ENCODE measurements at regions not wholly inside any gene's neighbourhood (a gene's known extent, or its start where the extent isn't known, plus 50 kb on each side); places are given as distances from the start of the nearest gene placed in this dataset.
A peak's percentile ranks its signal among the peaks of the same experiment; 100 is the strongest.

DNA sequence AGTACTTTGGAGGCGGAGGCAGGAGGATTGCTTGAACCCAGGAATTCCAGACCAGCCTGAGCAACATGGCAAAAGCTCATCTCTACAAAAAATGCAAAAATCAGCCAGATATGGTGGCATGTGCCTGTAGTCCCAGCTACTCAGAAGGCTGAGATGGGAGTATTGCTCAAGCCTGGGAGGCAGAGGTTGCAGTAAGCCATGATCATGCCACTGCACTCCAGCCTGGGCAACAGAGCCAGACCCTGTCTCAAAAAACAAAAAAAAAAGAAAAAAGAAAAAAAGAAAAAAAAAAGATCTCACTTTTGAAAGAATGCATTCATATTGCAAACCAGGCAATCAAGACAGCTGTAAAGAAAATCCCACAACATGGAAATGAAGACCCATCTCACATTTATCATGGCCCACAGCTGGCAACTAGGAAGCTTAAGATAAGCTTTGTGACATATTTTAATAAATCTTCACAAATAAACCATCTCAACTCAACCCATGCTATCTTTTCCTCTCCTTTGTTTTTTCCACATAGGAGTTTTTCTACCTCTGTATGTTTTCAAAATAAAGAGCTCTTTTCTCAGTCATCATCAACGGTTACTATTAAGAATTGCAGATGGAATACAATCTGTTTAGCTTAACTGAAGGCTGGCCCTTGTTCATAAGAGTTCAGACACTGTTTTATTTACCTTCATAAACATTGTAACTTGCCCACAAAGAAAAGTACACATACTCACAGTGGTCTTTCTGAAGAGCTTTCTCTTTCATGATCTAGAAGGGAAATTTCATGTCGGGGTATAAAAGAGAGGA lies 137.0 kb downstream of the MREG start (continued):
- TF ChIP-seq KDM1A (CRISPR knock-in tag; IDR thresholded peaks at IDR 0.05) = no peak
- TF ChIP-seq ZNF574 (CRISPR knock-in tag; IDR thresholded peaks at IDR 0.05) = no peak
- TF ChIP-seq ZSCAN31 (CRISPR knock-in tag; IDR thresholded peaks at IDR 0.05; ENCODE audit: low read depth) = no peak
- TF ChIP-seq ZNF282 (IDR thresholded peaks at IDR 0.05; ENCODE audit: partially characterized antibody) = no peak
- TF ChIP-seq ZNF766 (CRISPR knock-in tag; IDR thresholded peaks at IDR 0.05; ENCODE audit: borderline replicate concordance) = no peak
- TF ChIP-seq, protein P1, sequence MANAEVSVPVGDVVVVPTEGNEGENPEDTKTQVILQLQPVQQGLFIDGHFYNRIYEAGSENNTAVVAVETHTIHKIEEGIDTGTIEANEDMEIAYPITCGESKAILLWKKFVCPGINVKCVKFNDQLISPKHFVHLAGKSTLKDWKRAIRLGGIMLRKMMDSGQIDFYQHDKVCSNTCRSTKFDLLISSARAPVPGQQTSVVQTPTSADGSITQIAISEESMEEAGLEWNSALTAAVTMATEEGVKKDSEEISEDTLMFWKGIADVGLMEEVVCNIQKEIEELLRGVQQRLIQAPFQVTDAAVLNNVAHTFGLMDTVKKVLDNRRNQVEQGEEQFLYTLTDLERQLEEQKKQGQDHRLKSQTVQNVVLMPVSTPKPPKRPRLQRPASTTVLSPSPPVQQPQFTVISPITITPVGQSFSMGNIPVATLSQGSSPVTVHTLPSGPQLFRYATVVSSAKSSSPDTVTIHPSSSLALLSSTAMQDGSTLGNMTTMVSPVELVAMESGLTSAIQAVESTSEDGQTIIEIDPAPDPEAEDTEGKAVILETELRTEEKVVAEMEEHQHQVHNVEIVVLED (CRISPR knock-in tag; IDR thresholded peaks at IDR 0.05; ENCODE audit: borderline replicate concordance) = no peak
- peak; percentile 40; the same call in 1 of the 2 replicates for TF ChIP-seq ATF1 (CRISPR knock-in tag; IDR thresholded peaks at IDR 0.05)
- no peak for TF ChIP-seq KLF9 (CRISPR knock-in tag; IDR thresholded peaks at IDR 0.05; ENCODE audit: low read depth)
- no peak for TF ChIP-seq ZSCAN25 (CRISPR knock-in tag; IDR thresholded peaks at IDR 0.05)
- TF ChIP-seq MAFK (conservative IDR thresholded peaks at IDR 0.05 in 1 of 2, IDR thresholded peaks at IDR 0.05 in 1 of 2; ENCODE audit: low read length in 2 of 2) = no peak
- TF ChIP-seq SIN3A (IDR thresholded peaks at IDR 0.05; ENCODE audit: borderline replicate concordance, low read depth, low read length) = no peak
- no peak for TF ChIP-seq ZNF674 (CRISPR knock-in tag; IDR thresholded peaks at IDR 0.05; ENCODE audit: low read depth)
- no peak for TF ChIP-seq TOPORS (CRISPR knock-in tag; IDR thresholded peaks at IDR 0.05)
- TF ChIP-seq SETDB1 (CRISPR knock-in tag; IDR thresholded peaks at IDR 0.05; ENCODE audit: borderline replicate concordance) = no peak
- no peak for TF ChIP-seq TBP (CRISPR knock-in tag; IDR thresholded peaks at IDR 0.05)
- no peak for TF ChIP-seq ZNF790 (CRISPR knock-in tag; IDR thresholded peaks at IDR 0.05; ENCODE audit: borderline replicate concordance)
- no peak for TF ChIP-seq ZBTB3 (CRISPR knock-in tag; IDR thresholded peaks at IDR 0.05; ENCODE audit: borderline replicate concordance, low read depth)
- TF ChIP-seq SKI (IDR thresholded peaks at IDR 0.05; ENCODE audit: partially characterized antibody) = no peak
- TF ChIP-seq ZNF234 (CRISPR knock-in tag; conservative IDR thresholded peaks at IDR 0.05) = no peak
- TF ChIP-seq, protein P2, sequence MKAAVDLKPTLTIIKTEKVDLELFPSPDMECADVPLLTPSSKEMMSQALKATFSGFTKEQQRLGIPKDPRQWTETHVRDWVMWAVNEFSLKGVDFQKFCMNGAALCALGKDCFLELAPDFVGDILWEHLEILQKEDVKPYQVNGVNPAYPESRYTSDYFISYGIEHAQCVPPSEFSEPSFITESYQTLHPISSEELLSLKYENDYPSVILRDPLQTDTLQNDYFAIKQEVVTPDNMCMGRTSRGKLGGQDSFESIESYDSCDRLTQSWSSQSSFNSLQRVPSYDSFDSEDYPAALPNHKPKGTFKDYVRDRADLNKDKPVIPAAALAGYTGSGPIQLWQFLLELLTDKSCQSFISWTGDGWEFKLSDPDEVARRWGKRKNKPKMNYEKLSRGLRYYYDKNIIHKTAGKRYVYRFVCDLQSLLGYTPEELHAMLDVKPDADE (CRISPR knock-in tag; IDR thresholded peaks at IDR 0.05) = no peak
- no peak for TF ChIP-seq TCF12 (IDR thresholded peaks at IDR 0.05)
- 0 out of 2 replicates have a peak, but pooled peaks have one; percentile 34 for TF ChIP-seq TCF12 (CRISPR knock-in tag; IDR thresholded peaks at IDR 0.05)
- TF ChIP-seq ZNF547 (CRISPR knock-in tag; IDR thresholded peaks at IDR 0.05) = no peak
- no peak for TF ChIP-seq ZNF557 (CRISPR knock-in tag; IDR thresholded peaks at IDR 0.05)
- peak; percentile 94; the same call in 1 of the 2 replicates for TF ChIP-seq MBD4 (IDR thresholded peaks at IDR 0.05; ENCODE audit: borderline replicate concordance, low read length)

Measured in HepG2 (cell line).